ENCODE measurements at regions not wholly inside any gene's neighbourhood (a gene's known extent, or its start where the extent isn't known, plus 50 kb on each side); places are given as distances from the start of the nearest gene placed in this dataset.

GRCh38 chr18:45503990-45504389 is 111.3 kb upstream of the SLC14A2 start:
- TF ChIP-seq CTCF (IDR thresholded peaks at IDR 0.05) (no peak), POLR2A (IDR thresholded peaks at IDR 0.05) (no peak)

All from breast epithelium (tissue), 3 donors.